ENCODE measurements at regions not wholly inside any gene's neighbourhood (a gene's known extent, or its start where the extent isn't known, plus 50 kb on each side); places are given as distances from the start of the nearest gene placed in this dataset.
"Not testable (repeated sequence)": the region's sequence is repeated elsewhere in the genome, so short reads cannot be mapped to it uniquely, and the experiment has no call there.

DNA sequence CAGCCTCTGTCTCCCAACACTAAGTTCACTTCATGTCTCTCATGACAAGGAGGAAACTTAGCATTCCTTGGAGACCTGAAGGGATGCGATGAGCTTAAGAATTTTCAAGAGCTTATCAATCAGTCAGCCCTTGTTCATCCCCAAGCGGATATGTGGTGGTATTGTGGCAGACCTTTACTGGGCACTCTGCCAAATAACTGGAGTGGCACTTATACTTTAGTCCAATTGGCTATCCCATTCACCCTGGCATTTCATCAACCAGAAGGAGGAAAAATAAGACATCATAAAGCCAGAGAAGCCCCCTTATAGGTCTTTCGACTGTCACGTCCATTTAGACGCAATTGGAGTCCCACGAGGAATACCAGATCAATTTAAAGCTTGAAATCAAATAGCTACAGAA is 779.4 kb downstream of the FAM181B start:
- TF ChIP-seq, protein P1, sequence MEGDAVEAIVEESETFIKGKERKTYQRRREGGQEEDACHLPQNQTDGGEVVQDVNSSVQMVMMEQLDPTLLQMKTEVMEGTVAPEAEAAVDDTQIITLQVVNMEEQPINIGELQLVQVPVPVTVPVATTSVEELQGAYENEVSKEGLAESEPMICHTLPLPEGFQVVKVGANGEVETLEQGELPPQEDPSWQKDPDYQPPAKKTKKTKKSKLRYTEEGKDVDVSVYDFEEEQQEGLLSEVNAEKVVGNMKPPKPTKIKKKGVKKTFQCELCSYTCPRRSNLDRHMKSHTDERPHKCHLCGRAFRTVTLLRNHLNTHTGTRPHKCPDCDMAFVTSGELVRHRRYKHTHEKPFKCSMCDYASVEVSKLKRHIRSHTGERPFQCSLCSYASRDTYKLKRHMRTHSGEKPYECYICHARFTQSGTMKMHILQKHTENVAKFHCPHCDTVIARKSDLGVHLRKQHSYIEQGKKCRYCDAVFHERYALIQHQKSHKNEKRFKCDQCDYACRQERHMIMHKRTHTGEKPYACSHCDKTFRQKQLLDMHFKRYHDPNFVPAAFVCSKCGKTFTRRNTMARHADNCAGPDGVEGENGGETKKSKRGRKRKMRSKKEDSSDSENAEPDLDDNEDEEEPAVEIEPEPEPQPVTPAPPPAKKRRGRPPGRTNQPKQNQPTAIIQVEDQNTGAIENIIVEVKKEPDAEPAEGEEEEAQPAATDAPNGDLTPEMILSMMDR (IDR thresholded peaks at IDR 0.05; ENCODE audit: low read length) = not testable (repeated sequence)
- TF ChIP-seq EZH2 (IDR thresholded peaks at IDR 0.05; ENCODE audit: borderline replicate concordance, low read length) = not testable (repeated sequence)

Measured in OCI-LY1 (cell line).